Limb (tissue), 2 donors: ENCODE measurements at regions not wholly inside any gene's neighbourhood (a gene's known extent, or its start where the extent isn't known, plus 50 kb on each side); places are given as distances from the start of the nearest gene placed in this dataset.

Experiments used
- DNase-seq, 2 donors: peaks; one replicate each; pipeline ENCODE4 v3.0.0-alpha.2; 2016; ENCODE audit errors: extremely low spot score in 2 of 2

DNA sequence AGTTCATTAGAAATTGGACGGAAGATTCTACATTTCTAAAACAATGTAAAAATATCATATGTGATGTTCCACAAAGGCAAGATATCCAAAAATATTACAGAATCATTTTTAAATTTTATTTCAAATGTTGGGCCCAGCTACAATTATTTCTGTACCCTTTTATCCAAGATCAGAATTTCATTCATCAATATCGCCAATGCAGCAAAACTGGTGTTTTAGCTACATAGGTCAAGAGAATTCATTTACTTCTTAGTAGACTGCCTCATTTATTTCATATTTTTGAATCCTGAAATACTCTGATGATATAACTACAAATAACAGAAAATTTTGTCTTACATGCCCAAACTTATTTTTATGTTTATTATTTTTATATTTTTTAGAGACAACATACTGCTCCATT is 143.1 kb downstream of the CMPK2 start:
- no peak for DNase-seq

DNA sequence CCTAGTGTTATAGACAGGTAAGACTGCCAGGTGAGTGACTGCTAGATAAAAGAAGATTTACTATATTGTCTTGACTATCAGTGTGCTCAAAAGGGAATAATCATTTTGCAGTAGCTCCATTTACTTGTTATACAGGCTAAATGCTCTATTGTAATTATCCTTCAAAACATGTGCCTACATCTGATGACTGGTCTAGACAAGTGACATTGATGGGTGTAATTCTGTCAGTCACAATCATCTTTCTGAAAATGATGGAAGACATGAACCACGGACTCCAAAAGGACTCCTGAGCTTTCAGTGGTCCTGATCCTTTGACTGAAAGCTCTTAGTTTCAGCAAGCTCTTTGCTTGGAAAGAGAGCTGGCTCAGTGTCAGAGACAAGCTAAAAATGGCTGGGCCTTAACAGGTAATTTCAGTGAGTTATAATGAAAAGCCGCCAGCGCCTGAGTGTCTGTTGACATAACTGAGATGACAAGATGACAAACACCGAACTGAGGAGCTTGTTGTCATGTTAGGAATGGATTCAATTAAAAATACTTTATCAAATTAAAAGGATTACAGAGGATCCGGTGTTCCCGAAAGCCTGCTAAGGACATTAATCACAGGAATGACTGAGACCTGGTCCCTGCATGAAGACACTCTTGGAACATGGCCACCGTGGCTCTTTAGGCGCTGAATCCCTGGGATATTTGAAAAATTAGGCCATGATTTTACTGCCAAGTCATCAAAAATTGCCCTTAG is 141.7 kb downstream of the CMPK2 start:
- DNase-seq, result no peak

DNA sequence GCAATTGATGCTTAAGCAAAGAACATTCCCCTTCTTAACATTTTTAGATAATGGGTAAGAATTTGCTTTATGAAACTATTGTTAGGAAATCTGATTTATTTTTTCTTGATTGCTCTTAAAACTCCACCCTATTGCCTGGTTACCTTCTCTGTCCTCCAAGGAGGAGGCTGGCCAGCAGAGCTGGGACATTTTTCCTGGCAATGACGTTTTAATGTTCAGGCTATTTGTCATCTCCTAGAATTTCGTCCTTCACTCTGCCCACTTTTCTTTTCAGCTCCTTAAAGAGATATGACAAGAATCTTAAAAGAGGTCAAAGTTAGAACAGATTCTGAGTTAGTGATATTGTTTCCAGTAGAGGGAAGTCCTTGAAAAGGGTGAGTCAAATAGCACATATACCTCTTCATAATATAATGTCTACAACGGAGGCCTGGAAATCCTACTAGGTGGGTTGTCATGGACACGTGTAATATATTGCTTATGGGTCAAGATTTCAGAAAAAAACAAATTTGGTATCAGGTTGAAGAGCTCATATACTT is 141.0 kb downstream of the CMPK2 start:
- DNase-seq, result no peak

DNA sequence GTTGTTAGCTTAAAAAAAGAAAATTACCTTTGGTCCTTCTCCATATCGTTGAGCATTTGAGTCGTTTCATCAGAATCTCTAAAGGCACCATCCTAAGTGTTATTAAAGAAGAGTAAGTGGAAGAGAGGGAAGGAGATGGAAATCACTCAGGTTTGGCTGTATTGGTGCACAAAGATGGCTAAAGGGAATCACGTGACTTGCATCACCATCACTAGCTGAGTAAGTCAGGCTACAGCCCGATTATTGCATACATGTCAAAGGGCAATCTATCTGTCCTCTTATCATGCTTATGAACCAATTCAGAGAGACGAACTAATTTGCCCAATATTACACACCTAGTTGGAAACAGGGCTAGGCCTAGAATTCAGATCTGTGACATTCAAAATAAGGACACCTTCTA is 137.6 kb downstream of the CMPK2 start:
- DNase-seq, result no peak

DNA sequence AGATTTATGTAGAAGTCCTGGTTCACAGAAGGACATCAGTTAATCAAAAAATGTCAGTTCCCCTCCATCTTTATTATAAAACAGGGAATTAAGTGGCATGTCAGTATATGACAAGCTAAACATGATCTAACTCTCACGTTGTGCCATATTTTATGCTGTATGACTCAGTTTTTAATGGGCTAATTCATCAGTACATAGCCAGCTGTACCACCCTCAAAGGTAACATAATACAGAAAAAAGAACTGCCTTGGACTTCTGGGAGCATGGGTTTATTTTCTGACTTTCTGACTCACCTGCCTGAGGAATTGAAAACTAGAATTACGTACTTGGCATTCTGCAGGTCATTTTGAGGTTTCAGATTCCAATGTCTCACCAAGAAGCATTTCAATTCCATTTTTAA is 135.7 kb downstream of the CMPK2 start:
- no peak for DNase-seq

DNA sequence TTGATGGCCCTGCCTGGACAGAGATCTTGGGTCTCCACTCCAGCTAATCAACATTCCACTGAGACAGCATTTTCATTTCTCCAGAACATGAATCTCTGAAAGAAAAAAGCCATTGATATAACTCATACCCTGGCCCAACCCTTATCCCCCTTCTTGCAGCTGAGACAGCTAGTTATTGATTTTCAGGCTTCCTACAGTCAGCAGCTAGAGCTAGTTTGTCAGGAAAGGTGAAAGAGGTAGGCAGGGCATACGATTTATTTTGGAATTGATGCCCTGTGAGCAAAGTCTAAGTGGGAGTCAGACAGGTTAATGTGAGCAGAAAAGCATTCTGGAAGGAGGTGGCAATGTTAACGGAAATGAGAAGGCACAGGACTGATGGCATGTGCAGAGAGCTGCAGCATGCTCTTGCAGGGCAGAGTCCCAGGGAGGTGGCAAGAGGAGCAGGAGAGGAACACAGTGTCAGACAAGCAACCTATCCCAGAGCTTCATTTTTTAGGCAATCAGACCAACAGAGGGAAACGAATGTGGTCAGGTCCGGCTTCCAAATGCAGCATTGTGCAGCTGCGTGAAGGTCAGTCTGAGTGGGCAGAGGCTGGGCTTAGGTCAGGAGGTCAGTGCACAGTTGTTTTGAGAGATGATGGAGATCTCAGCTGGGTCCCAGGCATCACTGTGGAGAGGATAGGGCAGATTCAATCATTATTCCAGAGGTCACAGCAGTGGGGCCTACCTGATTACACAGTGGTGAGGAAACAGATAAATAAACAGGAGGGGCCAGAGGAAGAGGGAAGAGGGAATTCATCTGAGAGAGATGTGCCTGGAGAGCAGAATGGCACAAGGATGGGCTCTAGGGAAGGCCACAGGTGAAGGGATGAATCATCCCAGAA is 134.8 kb downstream of the CMPK2 start:
- no peak for DNase-seq

DNA sequence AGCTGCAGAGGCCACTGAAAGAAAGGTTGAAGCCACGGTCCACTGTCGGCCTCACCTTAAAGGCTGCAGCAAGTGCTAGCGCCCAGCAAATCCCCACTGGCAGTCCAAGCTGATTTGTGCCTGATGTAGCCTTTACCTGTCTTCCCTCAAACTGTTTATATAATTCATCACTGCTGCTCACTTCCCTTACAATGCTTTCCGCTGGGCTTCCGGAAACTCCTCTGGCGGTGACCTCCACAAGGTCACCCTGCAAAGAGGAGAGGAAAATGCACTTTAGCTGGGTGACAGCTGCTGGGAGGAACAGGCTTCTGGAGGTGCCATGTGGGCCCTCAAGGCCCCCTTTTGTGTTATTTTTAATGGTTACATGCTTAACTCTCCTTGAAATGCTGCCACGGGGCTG is 126.2 kb downstream of the CMPK2 start:
- no peak for DNase-seq

DNA sequence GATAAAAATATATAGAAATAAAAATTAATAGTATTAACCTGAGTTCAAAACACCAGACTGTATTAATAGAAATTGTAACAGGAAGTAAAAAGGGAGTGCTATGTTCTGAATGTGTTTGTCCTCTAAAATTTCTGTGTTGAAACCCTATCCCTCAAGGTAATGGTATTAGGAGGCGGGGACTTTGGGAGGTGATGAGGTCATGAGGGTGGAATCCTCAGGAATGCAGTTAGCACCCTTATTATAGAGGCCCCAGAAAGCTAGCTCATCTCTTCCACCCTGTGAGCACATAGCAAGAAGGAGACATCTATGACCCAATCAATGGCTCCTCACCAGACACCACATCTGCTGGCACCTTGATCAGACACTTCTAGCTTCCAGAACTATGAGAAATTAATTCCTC is 124.5 kb downstream of the CMPK2 start:
- no peak for DNase-seq

DNA sequence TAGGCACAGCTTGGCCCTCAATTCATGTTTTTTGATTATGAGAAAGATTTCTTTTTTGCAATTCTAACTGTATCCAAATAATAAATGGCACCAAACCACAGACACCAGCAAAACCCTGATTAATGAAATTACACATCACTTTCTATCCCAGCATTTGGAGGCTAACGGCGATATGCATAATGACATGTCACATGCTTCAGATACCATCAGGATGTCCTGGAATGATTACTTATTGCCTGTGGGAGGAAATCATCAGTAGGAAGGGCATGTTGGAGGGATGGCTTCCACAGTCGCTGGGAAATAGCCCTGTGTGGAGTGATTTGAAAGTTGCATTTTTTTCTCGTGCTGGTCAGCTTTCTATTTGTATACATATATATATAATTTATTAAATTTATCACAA is 121.7 kb downstream of the CMPK2 start:
- no peak for DNase-seq

DNA sequence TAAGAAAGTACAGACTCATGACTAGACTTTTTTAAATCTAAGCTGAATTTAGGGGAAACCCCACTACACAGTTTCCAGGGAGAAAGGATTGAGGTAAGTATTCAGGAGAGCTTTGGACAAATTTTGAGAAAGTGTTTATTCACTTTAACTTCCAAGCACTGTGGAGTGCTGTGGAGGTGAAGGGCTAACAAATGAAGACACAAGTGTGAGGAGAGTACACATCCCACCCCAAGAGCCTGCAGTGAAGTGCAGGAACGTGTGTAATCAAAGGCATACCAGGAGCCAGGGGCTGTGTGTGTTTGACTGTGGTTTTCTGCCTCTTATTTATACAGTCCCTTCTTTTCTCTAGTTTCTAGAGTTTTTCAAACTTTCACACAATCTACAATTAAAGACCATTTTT is 118.3 kb downstream of the CMPK2 start:
- no peak for DNase-seq

DNA sequence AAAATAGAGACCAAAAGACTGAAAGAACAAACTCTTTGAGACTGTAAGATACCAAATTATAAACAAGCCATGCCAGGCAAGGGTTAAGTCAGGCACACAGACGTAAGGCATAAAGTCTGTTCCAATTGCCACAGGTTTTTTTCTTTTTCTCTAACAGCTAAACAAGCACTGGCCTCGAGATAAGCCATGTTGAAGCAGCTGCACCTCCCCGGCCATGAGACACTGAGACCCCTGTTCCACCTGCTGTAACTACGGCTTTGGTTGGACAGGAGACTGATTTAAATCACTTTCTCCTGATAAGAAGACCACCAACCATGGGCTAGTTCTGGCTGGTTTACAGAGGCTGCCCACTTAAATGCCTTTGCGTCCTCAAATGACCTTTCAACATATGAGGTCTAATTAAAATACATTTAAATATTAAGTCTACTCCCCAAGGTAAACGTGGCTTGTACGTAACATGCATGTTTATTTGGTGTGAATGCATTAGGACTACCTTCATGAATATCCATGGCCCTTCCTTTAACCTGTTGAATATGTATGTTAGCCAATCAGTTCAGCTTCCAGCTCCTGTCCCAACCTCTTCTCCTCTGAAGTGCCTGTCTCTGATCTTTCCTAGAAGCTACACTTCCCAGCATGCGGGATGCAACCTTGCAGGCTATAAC is 117.2 kb downstream of the CMPK2 start:
- DNase-seq, result no peak

DNA sequence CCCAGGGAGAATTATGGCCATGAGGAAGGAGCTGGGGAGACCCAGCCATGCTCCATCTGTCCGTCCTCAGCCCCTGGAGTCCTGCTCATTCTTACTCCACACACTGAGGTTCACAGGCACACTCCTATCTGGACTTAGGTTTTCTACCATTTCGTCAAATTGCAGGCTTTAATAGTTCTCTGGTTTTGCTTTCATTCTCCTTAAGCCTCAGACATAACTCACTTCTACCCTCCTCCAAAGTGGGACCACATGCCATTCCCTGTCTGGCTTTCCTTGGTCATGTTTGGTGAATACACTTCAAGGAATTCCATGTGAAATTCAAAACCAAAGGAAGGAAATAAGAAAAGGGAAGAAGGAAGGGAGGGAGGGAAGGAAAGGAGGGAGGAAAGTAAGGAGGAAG is 115.7 kb downstream of the CMPK2 start:
- DNase-seq, result no peak

DNA sequence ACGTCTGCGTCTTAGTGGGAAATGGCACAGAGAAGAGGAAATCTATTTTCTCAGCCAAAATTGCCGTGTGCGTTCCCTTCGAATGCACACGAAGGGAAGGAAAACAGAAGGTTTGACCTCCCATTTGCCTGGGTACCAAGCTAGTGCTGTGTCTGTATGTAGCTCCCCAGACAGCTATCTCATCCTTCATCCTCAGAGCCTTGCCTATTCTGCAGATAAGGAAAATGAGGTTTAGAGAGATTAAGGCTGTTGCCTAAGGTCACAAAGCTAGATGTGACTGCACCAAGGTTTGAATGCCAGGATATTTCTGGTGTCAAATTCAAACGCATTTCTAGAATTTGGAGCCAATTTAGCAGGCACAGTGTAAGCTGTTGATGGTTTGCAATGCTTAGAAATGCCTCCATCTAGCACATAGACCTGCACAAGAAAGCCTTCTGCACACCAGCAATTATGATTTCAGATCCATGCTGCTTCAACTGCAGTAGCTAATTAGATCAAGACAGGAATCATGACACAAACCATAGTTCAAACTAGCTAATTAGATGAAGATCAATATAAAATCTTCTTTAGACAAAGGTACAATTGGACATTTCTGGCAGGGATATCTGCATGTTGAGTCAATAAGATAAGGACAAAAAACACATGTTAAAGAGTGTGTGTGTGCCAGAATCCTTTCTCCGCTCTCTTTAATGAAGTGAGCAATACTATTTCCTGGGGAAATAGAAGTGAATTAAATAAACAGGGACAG is 115.1 kb downstream of the CMPK2 start:
- no peak for DNase-seq

DNA sequence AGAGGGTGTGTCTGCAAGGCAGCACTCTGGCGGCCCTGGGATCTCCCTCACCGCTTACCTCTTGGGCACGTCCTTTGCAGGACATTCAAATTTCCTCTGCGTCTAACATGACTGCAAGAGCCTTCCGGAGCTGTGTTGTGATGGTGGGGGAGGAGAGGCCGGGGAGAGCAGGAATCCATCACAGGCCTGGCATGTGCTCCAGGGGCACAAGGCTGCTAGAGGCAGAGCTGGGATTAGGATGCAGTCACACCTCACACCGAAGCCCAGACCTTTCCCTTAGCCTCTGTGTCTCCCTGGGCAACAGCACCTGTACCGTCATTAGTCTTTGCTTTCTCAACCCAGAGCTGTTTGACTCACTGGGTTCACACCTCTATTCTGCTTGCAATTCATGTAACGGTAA is 111.3 kb downstream of the CMPK2 start:
- peak in 1 of 2 donors; percentile 44 for DNase-seq

DNA sequence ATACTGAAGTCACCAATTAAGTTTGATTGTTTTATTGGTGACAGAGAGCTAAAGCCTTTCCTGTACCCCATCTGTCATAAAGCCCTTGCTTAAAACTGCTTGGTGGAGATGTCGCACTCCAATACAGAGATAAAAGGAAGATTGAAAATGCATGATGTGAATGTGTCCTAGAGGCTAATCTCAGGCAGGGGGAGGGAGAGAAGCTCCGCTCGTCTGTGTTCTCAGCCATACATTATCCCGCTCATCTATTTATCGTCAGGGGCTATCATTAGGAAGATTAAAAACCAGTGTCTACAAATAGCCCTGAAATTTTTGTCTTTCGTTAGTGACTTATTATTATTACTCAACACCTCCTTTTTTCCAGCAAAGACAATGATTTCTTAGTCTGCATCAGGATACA is 110.3 kb downstream of the CMPK2 start:
- no peak for DNase-seq

DNA sequence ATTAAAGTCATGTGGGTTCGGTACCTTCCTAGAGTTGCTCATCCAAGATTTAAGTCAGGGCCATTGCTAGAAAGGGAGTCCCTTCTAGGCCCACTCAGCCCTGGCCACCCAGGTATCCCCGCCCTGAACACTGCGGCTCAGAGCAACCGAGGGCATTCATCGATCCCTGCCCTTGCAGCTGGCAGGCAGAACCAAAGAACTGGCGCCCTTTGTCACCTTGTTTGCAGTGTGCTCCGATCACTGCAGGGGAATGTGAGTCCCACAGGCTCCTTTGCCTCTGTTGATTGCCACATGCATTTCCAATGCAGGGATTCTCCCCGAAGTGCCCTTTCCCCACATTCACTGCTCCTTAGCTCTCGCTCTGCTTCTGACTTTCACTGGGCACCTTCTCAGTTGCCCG is 108.5 kb downstream of the CMPK2 start:
- DNase-seq, result no peak

DNA sequence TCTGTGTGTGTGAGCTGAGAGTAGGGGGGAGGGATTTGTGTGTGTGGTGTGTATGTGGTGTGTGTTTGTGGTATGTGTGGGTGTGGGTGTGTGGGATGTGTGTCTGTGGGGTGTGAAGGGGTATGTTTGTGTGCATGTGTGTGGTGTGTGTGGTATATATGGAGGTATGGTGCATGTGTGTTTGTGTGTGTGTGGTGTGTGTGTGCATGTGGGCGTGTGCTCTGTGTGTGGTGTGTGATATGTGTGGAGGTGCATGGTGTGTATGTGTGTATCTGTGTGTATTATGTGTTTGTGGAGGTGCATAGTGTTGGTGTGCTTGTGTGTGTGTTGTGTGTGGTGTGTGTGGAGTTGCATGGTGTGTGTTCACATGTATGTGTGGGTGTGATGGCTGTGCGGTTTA is 106.0 kb downstream of the CMPK2 start:
- DNase-seq, result no peak

DNA sequence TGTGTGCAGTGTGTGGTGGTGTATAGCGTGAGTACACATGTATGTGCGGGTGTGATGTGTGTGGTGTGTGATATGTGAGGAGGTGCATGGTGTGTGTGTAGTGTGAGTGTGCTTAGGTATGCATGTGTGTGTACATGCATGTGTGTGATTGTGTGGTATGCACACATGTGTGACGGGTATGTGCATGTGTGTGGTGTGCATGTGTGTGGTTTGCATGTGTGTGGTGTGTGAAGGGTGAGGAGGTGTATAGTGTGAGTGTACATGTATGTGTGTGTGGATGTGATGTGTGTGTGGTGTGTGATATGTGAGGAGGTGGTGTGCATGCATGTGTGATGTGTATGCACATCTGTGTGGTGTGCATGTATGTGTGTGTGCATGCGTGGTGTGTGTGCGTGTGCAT is 105.6 kb downstream of the CMPK2 start:
- DNase-seq, result no peak

DNA sequence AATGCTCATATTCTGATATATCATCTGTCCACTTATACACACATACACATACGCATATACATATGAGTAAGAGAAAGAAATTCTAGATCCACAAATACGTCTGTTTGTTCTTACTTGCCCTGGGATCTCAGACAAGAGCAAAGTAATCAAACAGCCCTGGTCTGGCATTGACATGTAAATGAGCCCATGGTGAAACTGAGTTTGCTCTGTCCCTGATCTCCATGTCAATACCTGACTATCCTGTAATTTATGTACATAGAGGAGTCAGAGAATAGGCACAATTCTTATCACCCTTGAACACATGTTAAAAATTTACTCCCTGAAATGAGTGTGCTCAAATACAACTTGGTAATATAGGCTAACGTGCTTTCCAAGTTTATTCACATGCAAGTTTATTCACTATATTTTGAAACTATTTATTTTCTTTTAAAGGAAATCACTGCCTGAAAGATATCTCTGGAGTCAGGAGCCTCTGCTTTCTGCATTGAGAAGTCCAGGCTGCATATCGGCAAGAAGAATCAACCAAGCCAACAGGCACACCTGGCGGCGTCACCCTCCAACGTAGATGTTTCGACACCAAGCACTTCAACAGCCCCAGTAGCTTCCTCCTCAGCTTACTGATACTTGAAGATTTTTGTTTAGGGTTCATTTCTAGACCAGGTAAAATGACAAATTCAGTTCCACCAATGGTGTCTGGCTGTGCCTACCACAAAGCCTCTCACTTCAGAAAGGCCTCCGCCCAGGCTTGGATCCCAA is 100.6 kb downstream of the CMPK2 start:
- DNase-seq, result no peak

DNA sequence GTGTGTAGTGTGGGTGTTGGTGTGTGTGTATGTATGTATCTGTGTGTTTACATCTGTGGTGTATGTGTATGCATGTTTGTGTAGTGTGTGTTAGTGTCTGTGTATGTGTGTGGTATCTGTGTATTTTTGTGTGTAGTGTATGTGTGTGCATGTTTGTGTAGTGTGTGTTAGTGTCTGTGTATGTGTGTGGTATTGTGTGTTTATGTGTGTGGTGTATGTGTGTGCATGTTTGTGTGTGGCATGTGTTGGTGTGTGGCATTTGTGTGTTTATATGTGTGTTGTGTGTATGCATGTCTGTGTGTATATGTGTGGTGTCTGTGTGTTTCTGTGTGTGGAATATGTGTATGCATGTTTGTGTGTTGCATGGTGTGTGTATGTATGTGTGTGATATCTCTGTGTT is 96.4 kb downstream of the CMPK2 start:
- DNase-seq, result no peak

DNA sequence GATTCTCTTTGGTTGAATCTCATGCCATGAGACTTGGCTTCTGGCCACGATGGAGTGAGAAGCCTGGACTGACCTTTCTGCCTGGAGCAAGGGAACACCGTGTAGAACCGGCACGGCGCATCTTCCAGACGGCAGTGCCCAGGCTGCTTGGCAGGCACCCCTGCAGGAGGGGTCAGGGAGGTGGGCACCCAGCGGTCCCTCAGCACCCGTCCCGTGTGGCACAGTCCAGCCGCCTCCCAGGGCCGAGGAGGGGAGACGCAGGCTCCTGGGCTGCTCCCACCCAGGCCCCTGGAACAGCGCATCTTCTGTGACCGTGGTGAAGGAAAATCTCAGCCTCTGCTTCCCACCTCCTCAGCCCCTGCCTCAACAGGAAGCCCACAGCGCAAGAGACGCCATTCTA is 95.7 kb downstream of the CMPK2 start:
- no peak for DNase-seq
